GM23338 (cell line): ENCODE measurements at regions not wholly inside any gene's neighbourhood (a gene's known extent, or its start where the extent isn't known, plus 50 kb on each side); places are given as distances from the start of the nearest gene placed in this dataset.

Experiments
- ATAC-seq: fragments of 200-7000 bp; cut with Tn5 transposase; 3 replicates; pipeline ENCODE4 v1.9.1; 2020
- DNase-seq: peaks from one replicate; pipeline ENCODE4 v3.0.0-alpha.2; 2015; ENCODE audit warnings: low spot score
- H2AFZ ChIP-seq: fragments of 200-600 bp; sonication (generic); 2 replicates; pipeline ENCODE4 v1.8.0; 2016; ENCODE audit warnings: antibody characterized with exemption, mild to moderate bottlenecking, moderate library complexity
- H3F3A ChIP-seq: fragments of 200-600 bp; sonication (generic); replicated peaks from 2 replicates; pipeline ENCODE4 v1.8.0; 2017; ENCODE audit warnings: antibody characterized with exemption, mixed run types, low read depth
- H3K27ac ChIP-seq: fragments of 200-600 bp; sonication (generic); 2 replicates; pipeline ENCODE4 v1.6.1; 2016; ENCODE audit warnings: low read depth
- H3K27me3 ChIP-seq: fragments of 200-600 bp; sonication (generic); 2 replicates; pipeline ENCODE4 v1.8.0; 2016; ENCODE audit warnings: mild to moderate bottlenecking, mixed run types, moderate library complexity; ENCODE audit not compliant: insufficient read depth
- H3K36me3 ChIP-seq: fragments of 200-600 bp; sonication (generic); 2 replicates; pipeline ENCODE4 v1.8.0; 2016; ENCODE audit warnings: mild to moderate bottlenecking; ENCODE audit not compliant: insufficient read depth
- H3K4me1 ChIP-seq: fragments of 200-600 bp; sonication (generic); 2 replicates; pipeline ENCODE4 v1.8.0; 2016; ENCODE audit warnings: mild to moderate bottlenecking, moderate library complexity; ENCODE audit not compliant: insufficient read depth
- H3K4me2 ChIP-seq: fragments of 200-600 bp; sonication (generic); 2 replicates; pipeline ENCODE4 v1.7.1; 2017; ENCODE audit warnings: mixed run types
- H3K4me3 ChIP-seq: fragments of 200-600 bp; sonication (generic); 2 replicates; pipeline ENCODE4 v1.6.1; 2016; ENCODE audit warnings: mixed run types
- H3K79me2 ChIP-seq: fragments of 200-600 bp; sonication (generic); replicated peaks from 2 replicates; pipeline ENCODE4 v1.8.0; 2017; ENCODE audit warnings: mild to moderate bottlenecking; ENCODE audit not compliant: insufficient read depth
- H3K9me2 ChIP-seq: fragments of 200-600 bp; sonication (generic); 2 replicates; pipeline ENCODE4 v1.8.0; 2017; ENCODE audit not compliant: insufficient read depth
- H4K20me1 ChIP-seq: fragments of 200-600 bp; sonication (generic); replicated peaks from 2 replicates; pipeline ENCODE4 v1.8.0; 2017; ENCODE audit warnings: mild to moderate bottlenecking; ENCODE audit not compliant: insufficient read depth
- H3K27ac Mint-ChIP-seq: 2 replicates; pipeline ENCODE4 v1.8.0; 2020; ENCODE audit warnings: inconsistent platforms, mild to moderate bottlenecking, moderate library complexity, mixed read lengths
- H3K27me3 Mint-ChIP-seq: 3 replicates; pipeline ENCODE4 v1.8.0; 2022; ENCODE audit warnings: low read depth, mild to moderate bottlenecking, moderate library complexity, mixed read lengths, inconsistent platforms; ENCODE audit not compliant: insufficient read depth, poor library complexity
- H3K36me3 Mint-ChIP-seq: 3 replicates; pipeline ENCODE4 v1.8.0; 2021; ENCODE audit warnings: low read depth, mild to moderate bottlenecking, inconsistent platforms, moderate library complexity, mixed read lengths
- H3K4me1 Mint-ChIP-seq: 3 replicates; pipeline ENCODE4 v1.8.0; 2020; ENCODE audit warnings: mild to moderate bottlenecking, inconsistent platforms, mixed read lengths
- H3K4me3 Mint-ChIP-seq: 3 replicates; pipeline ENCODE4 v1.8.0; 2021; ENCODE audit warnings: moderate library complexity, mild to moderate bottlenecking, inconsistent platforms, mixed read lengths
- H3K9me3 Mint-ChIP-seq: 3 replicates; pipeline ENCODE4 v1.8.0; 2020; ENCODE audit warnings: moderate library complexity, mild to moderate bottlenecking, inconsistent platforms, mixed read lengths
- CREB1 ChIP-seq: fragments of 250-450 bp; sonication (Bioruptor Pico); IDR thresholded peaks from 2 replicates; pipeline ENCODE4 v1.5.0; 2020; ENCODE audit warnings: low read depth, mild to moderate bottlenecking, moderate library complexity
- CTCF ChIP-seq, 2 experiments: fragments of 200-600 bp in 1 of 2; sonication (generic) in 1 of 2; conservative IDR thresholded peaks; 2 replicates each; pipeline versions ENCODE4 v1.5.1 to v1.6.1; 2016 to 2017; ENCODE audit warnings: antibody characterized with exemption in 2 of 2, low read depth in 2 of 2, mild to moderate bottlenecking in 2 of 2, moderate library complexity in 1 of 2
- ETS1 ChIP-seq: IDR thresholded peaks from 2 replicates; pipeline ENCODE4 v1.6.1; 2016; ENCODE audit warnings: antibody characterized with exemption
- EZH2 ChIP-seq: fragments of 200-600 bp; sonication (generic); IDR thresholded peaks from one replicate; pipeline ENCODE4 v1.8.0; 2017; ENCODE audit warnings: antibody characterized with exemption, mild to moderate bottlenecking, low read depth; ENCODE audit not compliant: unreplicated experiment
- EZH2phosphoT487 ChIP-seq: fragments of 200-600 bp; sonication (generic); IDR thresholded peaks from one replicate; pipeline ENCODE4 v1.8.1; 2018; ENCODE audit warnings: antibody characterized with exemption; ENCODE audit not compliant: unreplicated experiment
- JUNB ChIP-seq: IDR thresholded peaks from one replicate; pipeline ENCODE4 v1.6.1; 2016; ENCODE audit warnings: antibody characterized with exemption; ENCODE audit not compliant: unreplicated experiment
- NANOG ChIP-seq: IDR thresholded peaks from 2 replicates; pipeline ENCODE4 v1.6.1; 2016; ENCODE audit warnings: antibody characterized with exemption, borderline replicate concordance
- POLR2AphosphoS5 ChIP-seq: IDR thresholded peaks from 2 replicates; pipeline ENCODE4 v1.6.1; 2016; ENCODE audit warnings: antibody characterized with exemption, low read depth
- REST ChIP-seq: IDR thresholded peaks from one replicate; pipeline ENCODE4 v1.6.1; 2018; ENCODE audit warnings: antibody characterized with exemption; ENCODE audit not compliant: unreplicated experiment
- STAT1 ChIP-seq: IDR thresholded peaks from one replicate; pipeline ENCODE4 v1.6.1; 2016; ENCODE audit warnings: antibody characterized with exemption; ENCODE audit not compliant: unreplicated experiment
- ZNF114 ChIP-seq: fragments of 250-450 bp; sonication (Bioruptor Pico); IDR thresholded peaks from 2 replicates; pipeline ENCODE4 v1.5.0; 2020; ENCODE audit warnings: mild to moderate bottlenecking, moderate library complexity
- ZNF331 ChIP-seq: fragments of 250-450 bp; sonication (Bioruptor Pico); IDR thresholded peaks from 2 replicates; pipeline ENCODE4 v1.5.0; 2020; ENCODE audit warnings: low read depth, mild to moderate bottlenecking, moderate library complexity
- ZNF462 ChIP-seq: fragments of 250-450 bp; sonication (Bioruptor Pico); IDR thresholded peaks from 2 replicates; pipeline ENCODE4 v1.5.0; 2020; ENCODE audit warnings: mild to moderate bottlenecking, moderate library complexity

DNA sequence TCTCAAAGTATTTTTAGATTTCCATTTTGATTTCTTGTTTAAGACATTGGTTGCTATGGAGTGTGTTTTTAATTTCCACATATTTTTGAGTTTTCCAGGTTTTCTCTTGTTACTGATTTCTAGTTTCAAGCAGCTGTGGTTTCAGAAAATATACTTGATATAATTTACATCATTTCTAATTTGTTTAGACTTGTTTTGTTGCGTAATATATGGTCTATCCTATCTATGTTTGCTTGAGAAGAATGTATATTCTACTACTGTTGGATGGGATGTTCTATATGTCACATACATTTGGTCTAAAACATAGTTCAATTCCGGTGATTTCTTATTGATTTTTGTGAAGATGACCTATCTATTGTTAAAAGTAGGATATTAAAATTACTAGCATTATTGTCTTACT, 170.5 kb upstream of the EMCN start:
- Mint-ChIP-seq H3K27ac (no peak overlapping the region), H3K9me3 (no peaks in the 10 kb centered on the region), H3K27me3 (no peaks in the 10 kb centered on the region), H3K36me3 (no peaks in the 10 kb centered on the region), H3K4me1 (no peaks in the 10 kb centered on the region; the same call in 2 of the 3 replicates), H3K4me3 (no peak overlapping the region)
- Histone ChIP-seq H3K27me3 (no peaks in the 10 kb centered on the region), H3K79me2 (no peaks in the 10 kb centered on the region), H4K20me1 (no peaks in the 10 kb centered on the region), H3K4me1 (no peaks in the 10 kb centered on the region), H3F3A (no peaks in the 10 kb centered on the region), H3K27ac (no peak overlapping the region), H3K9me2 (no peaks in the 10 kb centered on the region), H3K4me2 (no peak overlapping the region), H3K36me3 (no peaks in the 10 kb centered on the region), H2AFZ (no peak overlapping the region), H3K4me3 (no peak overlapping the region)
- no peak for DNase-seq
- TF ChIP-seq STAT1: no peak
- no peak for TF ChIP-seq ZNF114 (CRISPR knock-in tag)
- TF ChIP-seq JUNB: no peak
- no peak for TF ChIP-seq ZNF462 (CRISPR knock-in tag)
- no peak for TF ChIP-seq ETS1
- TF ChIP-seq POLR2AphosphoS5: no peak
- TF ChIP-seq REST: no peak
- no peak for TF ChIP-seq EZH2
- no peak for TF ChIP-seq CTCF (conservative IDR thresholded peaks at IDR 0.05; ENCODE audit: low read depth in 2 of 2)
- TF ChIP-seq NANOG: no peak
- no peak for TF ChIP-seq ZNF331 (CRISPR knock-in tag)
- TF ChIP-seq EZH2phosphoT487: no peak
- TF ChIP-seq CREB1 (CRISPR knock-in tag): no peak
- no peak for ATAC-seq
